Fibroblast of upper back skin (primary cell): ENCODE measurements at regions not wholly inside any gene's neighbourhood (a gene's known extent, or its start where the extent isn't known, plus 50 kb on each side); places are given as distances from the start of the nearest gene placed in this dataset.
A peak's percentile ranks its signal among the peaks of the same experiment; 100 is the strongest.

ENCODE experiments used
- DNase-seq: peaks from one replicate; pipeline ENCODE4 v3.0.0-alpha.2; 2013

DNA sequence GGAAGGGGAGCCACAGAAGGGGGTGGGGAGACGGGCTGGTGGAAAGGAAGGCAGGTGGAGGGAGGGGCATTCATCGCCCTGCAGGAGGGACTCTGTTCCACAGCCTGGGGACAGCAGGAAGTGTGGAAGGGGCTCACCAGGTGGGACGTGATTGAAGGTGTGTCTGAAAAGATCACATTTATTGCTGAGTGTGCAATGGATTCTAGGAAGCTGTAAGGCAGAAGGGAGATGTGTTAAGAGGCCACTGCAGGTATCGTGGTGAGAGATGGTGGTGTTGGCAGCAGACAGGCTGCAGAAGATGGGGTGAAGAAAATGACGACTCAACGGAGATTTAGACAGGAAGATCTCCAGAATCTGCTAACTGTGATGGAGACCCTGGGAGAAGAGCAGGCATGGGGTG, 537.4 kb downstream of the MN1 start:
- no peak for DNase-seq

GRCh38 chr22:27267145-27267544, 534.4 kb downstream of the MN1 start:
- DNase-seq, result peak; percentile 97

DNA sequence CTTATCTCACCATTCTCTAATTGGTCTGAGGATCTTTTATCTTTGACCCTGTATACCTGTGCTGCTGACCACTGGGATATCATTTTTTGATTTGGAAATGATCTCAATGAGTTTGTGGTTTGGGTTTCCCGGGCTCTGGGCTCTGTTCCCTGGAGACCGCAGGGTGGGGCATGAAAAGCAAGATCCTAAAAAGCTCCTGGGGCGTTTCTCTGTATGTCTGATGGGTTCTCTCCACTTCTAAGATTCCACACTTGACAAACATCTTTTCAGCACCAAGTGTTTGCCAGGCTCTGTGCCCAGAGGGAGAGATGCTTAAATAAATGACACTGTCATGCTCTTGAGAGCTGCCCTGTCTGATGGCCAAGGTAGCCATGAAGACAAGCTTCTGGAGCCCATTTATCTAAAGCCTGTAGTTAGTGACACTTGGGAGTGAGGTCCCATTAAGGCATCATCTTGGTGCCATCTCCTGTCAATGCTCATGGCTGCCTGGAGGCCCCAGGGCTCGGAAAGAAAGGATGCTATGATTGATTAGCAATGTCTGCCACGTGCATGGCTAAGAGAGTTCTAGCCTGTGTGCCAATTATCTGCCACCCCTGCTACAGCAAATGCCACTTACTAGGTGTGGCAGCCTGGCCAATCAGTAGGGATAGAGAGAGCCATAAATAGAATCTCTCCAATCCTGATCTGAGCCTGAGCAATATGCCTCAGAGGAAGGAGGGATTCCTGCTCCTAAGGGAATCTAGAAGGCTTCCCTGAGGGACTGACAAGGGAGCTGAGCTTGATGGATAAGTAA, 531.6 kb downstream of the MN1 start:
- DNase-seq, result no peak

- DNase-seq, result peak; percentile 43
Measured at GRCh38 chr22:27270818-27271510, 530.6 kb downstream of the MN1 start.

DNA sequence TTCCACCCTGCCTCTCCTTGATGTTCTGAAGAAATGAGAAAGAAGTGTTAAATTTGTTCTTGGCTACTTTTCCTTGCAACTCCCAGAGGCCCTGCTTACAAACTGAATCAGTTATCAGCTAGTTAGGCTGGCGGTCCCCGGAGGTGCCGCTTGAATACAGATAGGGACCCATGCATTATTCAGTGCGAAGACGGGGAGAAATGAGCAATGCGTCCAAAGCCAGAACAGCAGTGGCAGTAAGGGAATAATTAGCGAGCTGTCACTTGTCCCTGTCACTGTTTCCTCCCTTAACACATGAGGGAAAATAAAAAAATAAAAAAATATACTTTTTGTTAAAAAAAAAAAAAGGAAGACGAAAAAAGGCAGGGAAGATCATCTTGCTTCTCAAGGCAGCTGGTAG, 528.1 kb downstream of the MN1 start:
- no peak for DNase-seq

- DNase-seq, result no peak
Measured at GRCh38 chr22:27273853-27274252, 527.7 kb downstream of the MN1 start.

DNA sequence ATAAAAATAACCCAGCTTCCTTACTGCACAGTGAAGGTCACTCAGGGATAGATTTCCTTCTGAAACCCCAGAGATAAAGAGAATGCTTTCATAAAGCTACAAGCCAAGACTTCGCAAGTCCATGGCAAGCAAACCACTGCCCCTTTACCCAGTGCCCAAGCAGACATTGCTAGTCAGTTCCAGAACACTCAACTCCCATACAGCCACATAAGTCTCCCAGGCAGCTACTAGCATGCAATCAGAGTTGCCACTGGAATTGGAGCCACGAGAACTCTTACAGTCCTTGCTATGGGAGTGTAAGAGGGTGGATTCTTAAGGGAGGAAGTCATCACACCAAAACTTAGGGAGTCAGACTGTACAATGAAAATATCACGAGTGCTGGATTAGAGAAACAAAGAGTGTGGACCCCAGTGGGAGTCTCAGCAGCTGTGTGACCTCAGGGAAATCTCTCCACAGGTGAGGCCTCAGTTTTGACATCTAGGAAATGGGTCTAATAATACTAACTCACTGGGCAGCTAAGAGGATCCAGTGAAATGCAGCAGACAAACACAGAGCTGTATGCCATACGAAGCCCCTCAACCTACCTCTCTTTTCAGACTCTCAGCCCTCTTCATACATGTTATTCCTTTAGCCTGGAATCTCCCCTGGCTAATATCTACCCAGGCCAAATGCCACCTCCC, 526.6 kb downstream of the MN1 start:
- peak; percentile 54 for DNase-seq

DNA sequence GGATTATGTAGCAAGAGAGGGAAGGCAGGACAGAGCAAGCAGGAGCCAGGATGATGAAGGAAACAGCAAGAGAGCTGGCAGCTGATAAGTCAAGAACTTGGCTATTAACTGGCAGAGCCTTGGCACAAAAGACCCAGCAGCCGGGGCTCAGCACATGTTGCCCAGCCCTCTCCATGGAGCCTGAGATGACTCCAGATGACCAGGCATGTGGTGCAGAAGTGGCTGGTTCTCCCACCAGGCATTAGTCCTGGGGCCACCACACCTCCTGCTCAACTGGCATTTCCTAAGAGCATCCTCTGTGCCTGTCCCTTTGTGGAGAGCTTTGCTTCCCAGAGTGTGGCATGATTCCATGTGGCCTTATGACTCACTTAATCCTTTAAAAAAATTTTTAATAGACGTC, 522.6 kb downstream of the MN1 start:
- DNase-seq, result no peak

GRCh38 chr22:27283240-27283639, 518.3 kb downstream of the MN1 start:
- DNase-seq, result no peak

GRCh38 chr22:27283714-27284113, 517.8 kb downstream of the MN1 start:
- no peak for DNase-seq

DNA sequence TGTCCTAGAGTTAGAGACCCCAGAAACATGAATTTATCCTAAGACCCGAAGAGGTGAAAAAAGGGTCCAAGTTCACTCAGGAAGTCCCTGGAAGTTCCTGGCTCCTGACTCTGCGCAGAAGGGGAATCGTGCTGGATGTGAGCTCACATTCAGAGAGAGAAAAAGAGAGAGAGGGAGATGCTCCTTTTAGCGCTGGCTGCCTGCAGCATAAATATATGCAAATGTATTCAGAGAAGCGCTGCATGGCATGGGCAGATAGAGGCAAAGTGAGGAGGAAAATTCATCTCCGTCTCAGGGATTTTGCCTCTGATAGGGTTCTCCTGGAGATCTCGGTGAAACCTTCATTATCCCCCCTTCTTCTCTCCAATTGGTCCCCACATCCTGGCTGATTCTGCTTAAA, 517.2 kb downstream of the MN1 start:
- DNase-seq, result no peak

GRCh38 chr22:27286711-27287110, 514.8 kb downstream of the MN1 start:
- DNase-seq, result no peak

GRCh38 chr22:27292542-27293299, 508.8 kb downstream of the MN1 start:
- DNase-seq, result no peak

- DNase-seq, result no peak
Measured at GRCh38 chr22:27293721-27294445, 507.7 kb downstream of the MN1 start.

DNA sequence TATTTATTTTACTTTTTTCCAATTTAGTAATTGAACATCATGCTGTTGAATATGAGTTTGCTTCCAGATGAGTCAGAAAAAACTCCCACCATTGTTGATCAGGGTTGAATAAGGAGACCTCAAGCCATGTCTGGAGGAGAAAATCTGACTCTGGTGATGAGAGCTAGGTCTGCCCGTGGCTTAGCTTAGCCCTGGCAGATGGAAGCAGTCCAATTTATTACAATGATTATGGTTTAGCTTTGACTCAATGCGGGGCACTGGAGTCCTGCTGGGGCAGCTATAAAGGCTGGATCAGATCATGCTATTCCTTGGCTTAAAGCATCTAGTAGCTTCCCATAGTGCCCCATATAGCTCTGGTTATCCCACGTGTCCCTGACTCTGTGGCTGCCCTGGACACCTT, 506.5 kb downstream of the MN1 start:
- DNase-seq, result peak; percentile 55

GRCh38 chr22:27295605-27296004, 506.0 kb downstream of the MN1 start:
- no peak for DNase-seq

DNA sequence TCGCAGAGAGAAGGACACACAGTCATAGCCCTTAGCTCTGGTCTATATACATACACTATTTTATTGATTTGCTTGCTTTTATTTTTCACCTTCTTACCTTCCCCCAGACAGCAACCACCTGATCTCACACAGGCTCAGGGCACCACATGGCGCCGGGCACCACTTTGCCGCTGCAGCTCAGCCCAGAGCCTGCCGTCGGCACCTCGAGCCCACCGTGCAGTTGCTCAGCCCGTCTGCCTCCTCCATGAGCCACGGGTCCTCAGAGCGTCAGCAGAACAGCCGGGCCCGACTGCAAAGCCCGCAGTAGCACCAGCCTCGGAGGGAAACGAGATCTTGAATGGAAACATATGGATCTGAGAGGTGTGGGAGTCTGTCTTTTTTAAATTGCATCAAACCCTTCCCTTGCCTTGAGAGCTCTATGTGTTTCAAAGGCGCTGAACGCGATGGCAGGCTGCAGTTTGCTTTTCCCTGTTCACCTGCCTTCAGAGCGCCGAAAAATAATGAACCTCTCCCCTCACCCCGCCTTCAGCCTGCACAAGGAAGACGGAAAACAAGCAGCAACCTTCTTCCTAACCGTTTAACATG, 505.4 kb downstream of the MN1 start:
- DNase-seq, result peak; percentile 28

GRCh38 chr22:27297125-27297524, 504.4 kb downstream of the MN1 start:
- no peak for DNase-seq

DNA sequence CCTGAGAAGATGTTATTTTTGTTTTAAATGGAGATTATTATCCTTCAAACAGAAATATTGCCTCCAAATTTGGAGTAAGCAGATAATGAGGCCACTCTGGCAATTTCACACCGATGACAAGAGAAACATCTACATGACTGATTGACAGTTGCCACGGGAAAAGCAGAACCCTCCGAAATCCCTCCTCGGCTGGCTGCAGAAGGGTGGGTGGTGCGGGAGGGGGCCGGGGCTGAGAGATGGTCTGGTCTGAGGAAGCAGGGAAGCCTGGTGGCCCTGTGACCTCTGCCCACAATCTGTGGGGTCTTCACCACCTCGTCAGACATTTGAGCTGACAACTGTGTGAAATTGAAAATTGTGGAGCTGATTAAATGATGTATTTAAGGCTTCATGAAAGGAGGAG, 503.2 kb downstream of the MN1 start:
- DNase-seq, result no peak

GRCh38 chr22:27298742-27299141, 502.8 kb downstream of the MN1 start:
- no peak for DNase-seq

- peak; percentile 78 for DNase-seq
Measured at GRCh38 chr22:27299181-27300085, 502.1 kb downstream of the MN1 start.
